HG02678 (cell line): ENCODE measurements at regions not wholly inside any gene's neighbourhood (a gene's known extent, or its start where the extent isn't known, plus 50 kb on each side); places are given as distances from the start of the nearest gene placed in this dataset.
"Not testable (repeated sequence)": the region's sequence is repeated elsewhere in the genome, so short reads cannot be mapped to it uniquely, and the experiment has no call there.

Source experiments
- ATAC-seq: cut with Tn5 transposase; IDR thresholded peaks from one replicate; pipeline ENCODE4 v1.9.1; 2021; ENCODE audit warnings: mild to moderate bottlenecking, moderate library complexity; ENCODE audit not compliant: unreplicated experiment

DNA sequence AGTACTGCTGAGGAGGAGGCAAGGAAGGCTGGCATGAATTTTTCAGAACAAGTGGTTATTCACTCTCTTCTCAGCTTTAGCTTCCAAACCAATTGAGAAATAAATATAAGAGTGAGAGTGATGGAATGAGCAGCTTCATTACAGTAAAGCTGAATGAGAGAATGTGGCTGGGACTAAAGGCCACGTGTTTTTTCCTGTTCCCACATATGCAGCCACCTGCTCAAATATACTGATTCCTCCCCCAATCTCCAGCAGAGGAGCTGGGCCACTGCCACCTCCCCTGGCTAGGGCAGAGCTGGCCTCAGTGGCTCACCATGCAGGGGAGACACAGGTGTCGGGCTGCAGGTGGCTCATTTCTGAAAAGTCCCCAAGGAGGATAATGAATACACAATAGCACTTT lies 1505.3 kb upstream of the WWC1 start:
- ATAC-seq = no peak

DNA sequence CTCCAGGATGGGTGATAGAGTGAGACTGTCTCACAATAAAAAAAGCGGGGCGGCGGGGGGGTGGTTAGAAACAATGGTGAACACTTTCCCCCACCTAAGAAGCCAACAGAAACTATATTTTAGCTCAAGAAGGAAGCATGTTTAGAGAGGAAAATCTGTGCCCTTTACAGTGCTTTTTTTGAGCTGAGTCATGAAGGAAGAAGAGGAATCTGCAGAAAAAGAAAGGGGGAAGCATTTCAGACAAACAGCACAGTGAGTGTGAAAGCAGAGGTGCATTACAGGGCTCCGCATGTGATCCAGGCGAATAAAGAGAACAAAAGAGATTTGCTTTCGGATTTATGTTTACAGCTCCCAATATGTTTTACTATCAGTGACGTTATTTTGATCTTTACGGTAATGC lies 1504.6 kb upstream of the WWC1 start:
- ATAC-seq = no peak

DNA sequence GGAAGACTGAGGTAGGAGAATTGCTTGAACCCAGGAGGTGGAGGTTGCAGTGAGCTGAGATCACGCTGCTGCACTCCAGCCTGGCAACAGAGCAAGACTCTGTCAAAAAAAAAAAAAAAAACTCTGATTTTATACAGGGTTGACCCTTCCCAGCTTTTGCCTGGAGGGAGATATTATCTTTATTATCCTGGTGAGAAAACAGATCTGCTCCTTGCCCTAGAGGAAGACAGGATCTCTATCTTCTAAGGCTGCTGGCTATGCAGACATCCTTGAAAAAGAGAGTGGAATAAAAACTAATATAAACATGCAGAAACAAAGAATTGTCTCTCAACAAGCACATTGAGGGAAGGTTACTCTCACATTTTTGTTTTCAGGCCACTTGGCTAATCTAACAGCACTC lies 1503.4 kb upstream of the WWC1 start:
- ATAC-seq = no peak

DNA sequence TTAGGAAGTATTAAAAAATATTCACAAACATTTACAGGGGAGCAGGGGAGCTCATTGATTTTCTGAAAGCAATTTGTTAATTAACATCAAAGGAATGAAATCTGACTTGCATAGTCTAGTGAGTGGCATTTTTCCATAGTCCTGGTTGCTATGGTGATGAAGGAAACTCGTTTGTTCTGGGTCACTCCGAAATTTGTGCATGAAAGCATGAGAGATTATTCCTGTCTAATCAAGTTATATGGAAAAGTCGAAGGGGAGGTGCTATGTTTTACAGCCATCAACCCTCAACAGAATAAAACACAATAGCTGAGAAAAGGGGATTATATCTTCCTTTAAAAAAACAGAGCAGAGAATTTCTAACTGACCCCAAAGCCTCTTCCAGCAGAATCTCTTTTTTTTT lies 1495.7 kb upstream of the WWC1 start:
- no peak for ATAC-seq

DNA sequence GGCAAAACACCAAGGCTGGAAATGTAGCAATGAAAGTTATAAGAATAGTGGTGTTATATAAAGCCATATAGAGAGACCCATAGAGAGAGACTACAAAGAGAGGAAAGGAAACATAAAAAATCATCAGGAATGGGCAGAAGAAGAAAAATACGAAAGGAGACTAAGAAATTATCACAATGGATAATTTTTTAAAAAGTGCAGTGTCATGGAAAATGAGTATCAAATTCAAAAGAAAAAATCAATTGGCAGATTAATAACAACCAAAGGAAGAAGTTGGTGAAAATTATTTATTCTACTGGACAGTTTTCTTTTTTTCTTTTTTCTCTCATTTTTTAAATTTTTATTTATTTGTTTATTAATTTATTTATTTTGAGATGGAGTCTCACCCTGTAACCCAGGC lies 1488.4 kb upstream of the WWC1 start:
- no peak for ATAC-seq

DNA sequence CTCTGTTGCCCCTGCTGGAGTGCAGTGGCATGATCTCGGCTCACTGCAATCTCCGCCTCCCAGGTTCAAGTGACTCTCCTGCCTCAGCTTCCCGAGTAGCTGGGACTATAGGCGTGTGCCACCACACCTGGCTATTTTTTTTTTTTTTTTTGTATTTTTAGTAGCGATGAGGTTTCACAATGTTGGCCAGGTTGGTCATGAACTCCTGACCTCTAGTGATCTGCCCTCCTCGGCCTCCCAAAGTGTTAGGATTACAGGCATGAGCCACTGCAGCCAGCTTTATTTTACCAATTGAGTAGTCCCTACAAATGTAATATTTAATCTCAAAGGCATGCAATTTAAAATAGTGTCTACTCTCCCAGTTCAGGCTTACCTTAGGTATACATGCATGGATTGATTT lies 1487.2 kb upstream of the WWC1 start:
- not testable (repeated sequence) for ATAC-seq

DNA sequence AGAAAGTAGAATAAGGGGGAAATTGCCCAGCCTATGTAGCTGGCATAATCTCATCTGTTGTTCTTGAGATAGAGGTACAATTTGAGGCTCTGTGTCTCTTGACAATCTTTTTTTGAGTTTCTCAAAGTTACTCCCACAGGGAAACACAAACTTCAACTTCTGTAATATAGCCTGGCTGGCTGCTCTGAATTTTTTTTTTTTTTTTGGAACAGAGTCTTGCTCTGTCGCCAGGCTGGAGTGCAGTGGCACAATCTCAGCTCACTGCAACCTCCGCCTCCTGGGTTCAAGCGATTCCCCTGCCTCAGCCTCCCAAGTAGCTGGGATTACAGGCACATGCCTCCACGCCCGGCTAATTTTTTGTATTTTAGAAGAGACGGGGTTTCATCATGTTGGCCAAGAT lies 1486.8 kb upstream of the WWC1 start:
- ATAC-seq = not testable (repeated sequence)

DNA sequence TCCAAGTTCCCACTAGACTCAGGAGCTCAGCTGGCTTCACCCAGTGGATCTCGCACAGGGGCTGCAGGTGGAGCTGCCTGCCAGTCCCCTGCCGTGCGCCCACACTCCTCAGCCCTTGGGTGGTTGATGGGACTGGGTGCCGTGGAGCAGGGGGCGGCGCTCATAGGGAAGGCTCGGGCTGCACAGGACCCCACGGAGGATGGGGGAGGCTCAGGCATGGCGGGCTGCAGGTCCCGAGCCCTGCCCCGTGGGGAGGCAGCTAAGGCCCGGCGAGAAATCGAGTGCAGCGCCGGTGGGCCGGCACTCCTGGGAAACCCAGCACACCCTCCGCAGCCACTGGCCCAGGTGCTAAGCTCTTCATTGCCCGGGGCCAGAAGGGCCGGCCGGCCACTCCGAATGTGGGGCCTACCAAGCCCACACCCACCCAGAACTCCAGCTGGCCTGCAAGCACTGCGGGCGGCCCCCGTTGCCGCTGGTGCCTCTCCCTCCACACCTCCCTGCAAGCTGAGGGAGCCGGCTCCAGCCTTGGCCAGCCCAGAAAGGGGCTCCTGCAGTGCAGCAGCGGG lies 1481.3 kb upstream of the WWC1 start:
- not testable (repeated sequence) for ATAC-seq

DNA sequence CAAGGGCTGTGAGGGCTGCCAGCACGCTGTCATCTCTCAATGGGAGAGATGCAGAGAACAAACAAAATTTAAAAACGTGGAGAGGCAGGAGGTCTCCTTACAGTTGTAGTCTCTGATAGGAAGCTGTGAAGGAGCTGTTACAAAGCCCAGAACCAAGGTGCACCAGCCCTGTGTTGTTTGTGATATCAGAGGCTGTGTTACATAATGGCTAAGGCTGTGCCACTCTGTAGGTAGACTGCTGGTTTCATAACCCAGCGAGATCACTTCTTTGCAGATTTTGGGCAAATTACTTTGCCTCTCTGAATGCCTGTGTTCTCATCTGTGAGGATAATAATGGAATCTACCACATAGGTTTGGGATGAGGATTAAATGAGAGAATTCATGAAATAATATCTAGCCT lies 1480.7 kb upstream of the WWC1 start:
- no peak for ATAC-seq

DNA sequence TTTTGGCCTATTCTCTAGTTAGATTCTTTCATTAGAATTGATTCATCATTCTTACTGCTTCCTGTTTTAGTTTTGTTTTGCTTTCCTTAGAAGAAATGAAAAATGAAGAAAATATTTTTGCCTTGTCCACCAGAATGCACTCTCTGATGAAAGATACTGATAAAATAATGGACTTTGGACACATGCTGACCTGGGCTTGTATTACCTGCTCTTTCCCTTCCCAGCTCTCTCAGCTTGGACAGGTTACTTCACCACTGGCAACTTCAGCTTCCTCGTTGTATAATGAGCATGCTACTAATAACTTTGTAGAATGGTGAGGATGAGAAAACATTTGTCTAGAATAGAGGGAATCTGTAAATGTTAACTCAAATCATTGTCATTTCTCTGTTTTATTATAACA lies 1468.1 kb upstream of the WWC1 start:
- no peak for ATAC-seq

DNA sequence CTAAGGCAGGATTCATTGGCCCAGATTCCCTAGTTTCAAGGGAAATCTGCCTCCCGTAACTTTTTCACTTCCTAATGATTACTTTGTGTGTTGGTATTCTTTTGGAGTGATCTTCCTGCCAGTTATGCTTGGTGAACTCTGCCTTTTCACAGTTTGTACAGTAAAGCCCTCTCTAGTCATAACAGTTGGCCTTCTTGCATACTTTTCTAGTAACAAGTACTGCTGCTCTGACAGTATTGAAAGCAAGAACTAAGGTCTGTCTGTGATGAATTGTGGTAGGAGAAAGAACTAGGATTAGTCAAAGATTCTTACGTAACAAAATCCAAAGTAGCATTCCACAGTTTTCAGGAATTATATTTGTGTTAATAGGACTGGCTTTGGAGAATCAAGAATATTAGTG lies 1457.2 kb upstream of the WWC1 start:
- ATAC-seq = no peak

DNA sequence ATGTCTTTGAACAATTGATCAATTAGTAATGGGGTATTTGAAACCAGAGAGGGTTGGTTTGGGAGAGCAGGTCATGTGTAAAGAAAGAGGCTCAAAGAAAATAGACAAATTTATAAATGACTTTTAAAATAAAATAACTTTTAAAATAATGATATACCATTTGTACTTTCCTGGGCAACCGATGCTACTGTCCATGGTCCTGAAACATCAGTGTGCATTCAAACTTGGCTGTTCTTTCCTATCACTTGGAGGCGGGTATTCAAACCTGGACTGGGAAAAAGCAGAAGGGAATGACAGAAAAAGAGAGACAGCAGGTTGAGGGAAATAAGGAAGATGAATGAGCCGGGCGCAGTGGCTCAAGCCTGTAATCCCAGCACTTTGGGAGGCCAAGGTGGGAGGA lies 1446.4 kb upstream of the WWC1 start:
- ATAC-seq = no peak

DNA sequence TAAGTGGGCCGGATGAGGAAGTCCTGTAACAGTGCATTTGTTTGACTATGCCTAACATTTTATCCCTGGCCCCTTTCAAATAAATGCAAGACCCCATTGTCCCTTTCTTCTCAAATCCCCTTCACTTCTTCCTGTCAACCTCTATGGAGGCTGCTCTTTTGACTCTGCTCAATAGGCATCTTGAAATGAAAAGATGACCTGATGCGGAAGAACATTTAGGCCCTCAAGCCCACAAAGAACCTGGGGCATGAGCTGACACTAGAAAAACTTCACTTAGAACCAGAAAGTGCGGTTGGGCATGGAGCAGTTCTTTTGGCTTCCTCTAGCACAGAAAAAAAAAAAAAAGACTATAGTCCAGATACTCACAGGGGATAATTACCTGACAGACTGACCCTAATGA lies 1434.7 kb upstream of the WWC1 start:
- no peak for ATAC-seq

DNA sequence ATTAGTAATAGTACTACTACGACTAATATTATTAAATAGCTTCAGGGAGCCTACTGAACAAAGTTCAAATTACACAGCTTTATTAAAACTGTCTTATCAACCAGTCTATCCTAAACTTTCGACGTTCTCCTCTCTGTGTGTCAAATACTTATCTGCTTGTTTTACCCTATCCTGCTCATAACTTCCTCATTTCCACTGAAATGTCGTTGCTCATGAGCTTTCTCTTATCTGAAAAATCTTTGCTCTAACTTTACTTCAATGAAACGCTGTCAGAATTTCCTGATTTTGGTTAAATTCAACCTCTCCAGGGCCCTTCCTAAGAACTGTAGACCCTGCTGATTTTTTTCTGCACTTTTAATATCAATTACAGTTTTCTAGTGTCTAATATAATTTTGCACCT lies 1431.0 kb upstream of the WWC1 start:
- ATAC-seq = no peak

DNA sequence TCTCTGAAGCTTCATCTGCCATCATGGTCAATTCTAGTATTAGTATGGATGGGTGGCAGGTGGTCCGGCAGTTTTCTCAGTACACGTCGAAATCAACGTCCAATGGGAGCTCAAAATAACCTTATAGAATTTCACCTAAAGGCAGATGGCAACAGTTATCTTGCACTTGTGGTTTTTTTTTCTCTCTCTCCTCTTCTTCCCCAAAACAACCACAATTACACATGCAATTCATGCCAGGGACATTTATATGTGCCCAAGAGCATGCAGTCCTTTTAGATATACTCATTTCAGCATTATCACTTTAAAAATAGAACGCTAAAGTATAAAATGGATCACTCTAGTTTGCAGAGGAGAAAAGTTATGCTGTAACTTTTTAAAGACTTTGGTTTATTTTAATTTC lies 1428.9 kb upstream of the WWC1 start:
- no peak for ATAC-seq

DNA sequence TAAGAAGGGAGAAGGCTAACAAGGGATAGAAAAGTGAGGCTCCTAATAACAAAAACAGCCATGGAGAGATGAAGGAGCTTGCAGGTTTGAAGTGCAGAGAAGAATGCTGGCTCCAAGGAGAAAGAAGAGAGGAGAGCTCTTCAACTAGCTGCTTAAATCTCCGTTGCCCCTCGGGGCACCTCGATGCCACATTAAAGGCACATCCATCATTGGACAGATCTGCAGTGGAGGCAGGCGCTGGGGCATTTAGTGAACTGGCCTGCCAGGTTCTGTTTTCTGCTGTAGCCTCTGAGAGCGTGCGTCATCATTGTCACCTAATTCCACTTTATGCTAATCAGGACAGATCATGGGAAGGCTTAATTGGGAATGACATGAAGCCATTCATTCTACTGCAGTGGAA lies 1426.2 kb upstream of the WWC1 start:
- no peak for ATAC-seq

DNA sequence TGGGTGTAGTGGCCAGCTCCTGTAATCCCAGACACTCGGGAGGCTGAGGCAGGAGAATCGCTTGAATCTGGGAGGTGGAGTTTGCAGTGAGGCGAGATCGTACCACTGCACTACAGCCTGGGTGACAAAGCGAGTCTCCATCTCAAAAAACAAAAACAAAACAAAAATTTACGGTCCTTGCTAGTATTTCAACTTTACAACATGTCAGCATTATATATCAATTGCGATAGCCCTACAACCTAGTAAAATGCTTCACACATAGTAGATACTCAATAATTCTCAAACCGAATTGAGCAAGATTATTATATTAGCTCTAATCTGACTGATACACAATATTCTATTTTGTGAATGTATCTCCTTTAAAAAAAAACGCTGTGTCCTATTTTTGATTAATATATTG lies 1411.0 kb upstream of the WWC1 start:
- no peak for ATAC-seq

DNA sequence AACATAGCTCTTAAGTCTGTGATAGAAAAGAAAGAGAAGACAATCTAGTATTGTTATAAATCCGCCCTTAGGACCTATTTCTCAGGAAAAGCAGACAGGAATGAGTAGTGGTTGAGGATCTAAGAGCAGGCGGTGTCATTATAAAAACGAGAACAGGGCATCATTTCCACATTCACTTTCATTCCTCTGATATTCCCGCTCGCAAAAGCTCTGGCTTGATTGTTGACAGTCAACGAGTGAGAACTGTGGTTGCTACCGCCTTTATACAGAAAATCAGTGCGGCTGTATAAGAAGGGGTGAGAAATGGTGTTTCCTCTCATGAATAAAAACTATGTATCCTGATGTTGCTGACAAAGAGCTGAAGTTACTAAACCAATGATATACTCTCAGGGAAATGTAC lies 1409.6 kb upstream of the WWC1 start:
- ATAC-seq = no peak

DNA sequence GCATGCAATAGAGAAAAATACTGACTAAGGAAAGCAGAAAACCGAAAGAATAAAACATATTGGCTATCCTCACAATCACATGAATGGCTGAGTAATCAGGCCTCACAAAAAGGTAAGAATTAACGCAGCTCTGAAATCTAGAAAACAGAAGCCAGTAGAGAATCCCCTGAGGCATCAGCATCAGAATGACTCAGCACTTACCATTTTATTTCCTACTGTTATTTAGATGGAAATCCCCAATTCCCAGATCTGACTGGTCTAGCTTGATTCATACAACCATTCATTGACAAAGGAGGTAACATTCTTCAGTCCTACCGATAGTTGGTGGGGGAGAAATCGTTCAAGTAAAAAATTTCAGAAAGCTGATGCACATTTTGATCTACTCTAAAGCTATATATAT lies 1408.4 kb upstream of the WWC1 start:
- no peak for ATAC-seq

DNA sequence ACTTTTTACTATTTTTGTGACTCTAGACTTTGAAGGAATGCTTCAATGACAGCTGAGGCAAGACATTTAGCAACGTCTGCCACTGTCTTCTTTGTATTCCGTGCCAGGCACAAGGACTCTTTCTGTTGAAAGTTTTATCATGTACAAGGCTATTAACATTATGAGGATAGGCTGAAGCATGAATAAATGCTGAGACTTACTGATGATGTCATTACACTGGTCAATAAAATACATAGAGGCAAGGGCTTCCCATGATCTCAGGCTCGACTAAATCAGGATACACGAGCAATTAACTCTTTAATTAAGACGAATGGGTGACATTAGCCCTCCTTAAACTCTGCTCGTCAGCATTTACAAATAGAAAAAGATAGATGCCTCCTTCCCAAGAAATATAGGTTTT lies 1393.3 kb upstream of the WWC1 start:
- no peak for ATAC-seq

DNA sequence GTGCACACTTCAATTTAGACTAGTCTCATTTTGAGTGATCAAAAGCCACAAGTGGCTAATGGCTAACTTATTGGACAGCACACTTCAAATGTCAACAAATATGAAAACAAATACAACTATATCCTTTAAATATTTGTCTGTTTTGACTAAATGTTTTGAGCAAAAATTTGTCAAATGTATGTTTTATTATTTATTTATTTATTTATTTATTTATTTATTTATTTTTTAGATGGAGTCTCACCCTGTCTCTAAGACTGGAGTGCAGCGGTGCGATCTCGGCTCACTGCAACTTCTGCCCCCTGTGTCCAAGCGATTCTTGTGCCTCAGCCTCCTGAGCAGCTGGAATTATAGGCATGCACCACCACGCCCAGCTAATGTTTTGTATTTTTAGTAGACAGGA lies 1392.1 kb upstream of the WWC1 start:
- no peak for ATAC-seq

DNA sequence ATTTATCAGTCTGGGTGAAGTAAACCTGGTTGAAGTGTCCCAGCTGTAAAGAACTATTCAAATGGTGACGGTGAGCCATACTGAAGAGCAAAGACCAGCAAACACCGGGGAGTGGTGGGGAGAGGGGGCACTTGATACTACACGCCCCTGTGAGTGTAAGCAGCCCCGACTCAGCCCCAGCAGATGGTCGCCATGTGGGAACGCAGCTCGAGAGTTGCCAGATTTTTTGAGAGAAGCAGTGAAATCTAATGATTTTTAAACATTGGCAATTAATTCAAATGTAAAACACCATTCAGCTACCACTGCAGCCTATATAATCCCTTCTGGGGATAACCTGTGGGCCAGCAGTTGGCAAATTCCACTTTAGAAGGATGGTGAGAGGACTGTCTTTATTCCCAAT lies 1386.9 kb upstream of the WWC1 start:
- ATAC-seq = no peak

DNA sequence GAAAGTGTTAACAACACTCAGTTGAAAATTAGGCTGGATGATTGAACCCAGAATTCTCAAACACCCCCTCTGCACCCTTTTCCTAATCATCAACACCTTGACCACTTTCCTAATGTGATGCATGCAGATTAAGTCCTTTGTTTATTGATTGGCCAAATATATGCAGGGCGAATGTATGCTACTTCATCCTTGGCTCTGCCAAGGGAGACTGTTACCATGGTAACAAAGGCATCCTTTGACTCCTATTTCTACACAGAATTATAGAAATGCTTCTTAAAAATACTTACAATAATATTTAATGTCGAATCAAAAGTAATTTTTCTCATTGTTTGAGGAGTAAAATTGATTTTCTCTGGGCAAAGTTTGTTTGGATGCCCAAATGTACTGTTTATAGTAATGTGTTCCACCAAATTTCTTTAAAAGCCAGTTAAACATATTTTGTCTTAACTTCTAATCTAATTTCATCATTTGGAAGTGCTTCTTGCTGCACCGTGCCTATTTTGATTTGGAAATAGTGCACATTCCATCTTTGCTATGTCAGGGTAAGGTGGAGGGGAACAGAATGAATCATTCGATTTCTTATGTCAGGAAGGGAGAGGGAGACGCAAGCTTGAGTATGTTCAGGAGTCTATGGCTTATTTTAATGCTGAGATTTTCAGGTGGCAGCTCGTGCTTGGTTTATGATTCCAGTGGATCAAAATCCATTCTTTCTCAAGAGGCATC lies 1384.3 kb upstream of the WWC1 start:
- ATAC-seq = no peak
